HCT116 (cell line): ENCODE measurements at regions not wholly inside any gene's neighbourhood (a gene's known extent, or its start where the extent isn't known, plus 50 kb on each side); places are given as distances from the start of the nearest gene placed in this dataset.

Experiments
- ATAC-seq: fragments of 200-7000 bp; cut with Tn5 transposase; 2 replicates; pipeline ENCODE4 v1.9.1; 2020; ENCODE audit warnings: mild to moderate bottlenecking, moderate library complexity
- BruUV-seq: library from RNA; stranded (reverse); fragments of 400-500 nt; replicated peaks from 2 replicates; lab custom pipeline; 2021; lab: Mats Ljungman, UMichigan
- CTCF ChIA-PET: fragments of 300-600 bp; sonication (Branson Sonifier 250); formaldehyde crosslinking; loops from one replicate; lab custom pipeline; 2021; ENCODE audit warnings: antibody characterized with exemption; lab: Charles Lee
- POLR2A ChIA-PET: fragments of 300-600, 350-600 bp; sonication (Branson Sonifier 250); formaldehyde crosslinking; loops from one replicate; lab custom pipeline; 2021; ENCODE audit warnings: antibody characterized with exemption; lab: Charles Lee
- RAD21 ChIA-PET, 2 experiments: fragments of 300-600 bp; sonication (Branson Sonifier 250); formaldehyde crosslinking; loops; one replicate each; lab custom pipeline; 2023; ENCODE audit warnings: low total read pairs in 2 of 2; ENCODE audit not compliant: uncharacterized antibody in 2 of 2, unreplicated experiment in 2 of 2, low non-redundant PET in 1 of 2; lab: Charles Lee
- DNase-seq: peaks from one replicate; pipeline ENCODE4 v3.0.0-alpha.2; 2010; ENCODE audit warnings: low read depth, low spot score
- H2AFZ ChIP-seq: fragments of 200-600 bp; shearing (Covaris generic), sonication (generic); 2 replicates; pipeline ENCODE4 v1.6.1; 2017; ENCODE audit warnings: low read depth, mixed run types, mixed read lengths, antibody characterized with exemption, low read length; ENCODE audit not compliant: poor library complexity, severe bottlenecking
- H3K27ac ChIP-seq: 2 replicates; pipeline ENCODE4 v1.5.1; 2012; ENCODE audit warnings: low read depth, low read length
- H3K27me3 ChIP-seq: fragments of 200-600 bp; sonication (generic); 2 replicates; pipeline ENCODE4 v1.6.1; 2016; ENCODE audit warnings: mixed run types, low read length, mixed read lengths; ENCODE audit not compliant: insufficient read depth
- H3K36me3 ChIP-seq, 2 experiments: fragments of 200-500 bp in 1 of 2; fragments of 200-600 bp in 1 of 2; sonication (Bioruptor generic) in 1 of 2; sonication (generic) in 1 of 2; 2 replicates each; pipeline versions ENCODE4 v1.5.1 to v1.6.1; 2014 to 2016; ENCODE audit warnings: low read length in 2 of 2, inconsistent platforms in 1 of 2, mixed read lengths in 1 of 2, mixed run types in 1 of 2; ENCODE audit not compliant: insufficient read depth in 2 of 2, control insufficient read depth in 1 of 2
- H3K4me1 ChIP-seq, 2 experiments: fragments of 200-600 bp in 1 of 2; sonication (generic) in 1 of 2; 2 replicates each; pipeline versions ENCODE4 v1.5.1 to v1.6.1; 2012 to 2017; ENCODE audit warnings: low read length in 2 of 2, inconsistent platforms in 1 of 2, mild to moderate bottlenecking in 1 of 2, mixed read lengths in 1 of 2, mixed run types in 1 of 2, moderate library complexity in 1 of 2; ENCODE audit not compliant: insufficient read depth in 2 of 2, control insufficient read depth in 1 of 2
- H3K4me2 ChIP-seq: fragments of 200-600 bp; sonication (generic); 2 replicates; pipeline ENCODE4 v1.6.1; 2017; ENCODE audit warnings: mixed run types, low read length, mixed read lengths
- H3K4me3 ChIP-seq, 2 experiments: fragments of 200-600 bp in 1 of 2; sonication (generic) in 1 of 2; replicated peaks in 1 of 2; 2 replicates each; pipeline ENCODE4 v1.5.1; 2011 to 2016; ENCODE audit warnings: low read length in 2 of 2, control low read depth in 1 of 2, low read depth in 1 of 2, mild to moderate bottlenecking in 1 of 2, mixed read lengths in 1 of 2, mixed run types in 1 of 2
- H3K79me2 ChIP-seq: fragments of 200-600 bp; sonication (generic); 2 replicates; pipeline ENCODE4 v1.6.1; 2017; ENCODE audit warnings: mild to moderate bottlenecking, mixed run types, low read length, moderate library complexity, mixed read lengths; ENCODE audit not compliant: insufficient read depth
- H3K9ac ChIP-seq: fragments of 200-600 bp; sonication (generic); 2 replicates; pipeline ENCODE4 v1.6.1; 2016; ENCODE audit warnings: low read length, mixed read lengths
- H3K9me2 ChIP-seq: fragments of 200-600 bp; sonication (generic), shearing (Covaris generic); 2 replicates; pipeline ENCODE4 v1.6.1; 2017; ENCODE audit warnings: mixed run types, mild to moderate bottlenecking, moderate library complexity; ENCODE audit not compliant: insufficient read depth
- H3K9me3 ChIP-seq, 2 experiments: fragments of 200-500 bp in 1 of 2; fragments of 200-600 bp in 1 of 2; sonication (Bioruptor generic) in 1 of 2; sonication (generic) in 1 of 2; 2 replicates each; pipeline ENCODE4 v1.6.1; 2014 to 2017; ENCODE audit warnings: low read length in 2 of 2, mixed read lengths in 2 of 2, inconsistent platforms in 1 of 2, low read depth in 1 of 2, mild to moderate bottlenecking in 1 of 2, mixed run types in 1 of 2, moderate library complexity in 1 of 2; ENCODE audit not compliant: control insufficient read depth in 1 of 2, insufficient read depth in 1 of 2
- H4K20me1 ChIP-seq: fragments of 200-600 bp; sonication (generic), shearing (Covaris generic); 2 replicates; pipeline ENCODE4 v1.6.1; 2017; ENCODE audit warnings: mixed run types, mild to moderate bottlenecking, moderate library complexity; ENCODE audit not compliant: insufficient read depth
- CBX3 ChIP-seq: IDR thresholded peaks from 2 replicates; pipeline ENCODE4 v1.6.1; 2012; ENCODE audit warnings: low read depth
- CEBPB ChIP-seq: IDR thresholded peaks from 2 replicates; pipeline ENCODE4 v1.6.1; 2012; ENCODE audit warnings: low read depth
- EGR1 ChIP-seq: IDR thresholded peaks from 2 replicates; pipeline ENCODE4 v1.6.1; 2012; ENCODE audit warnings: low read depth
- ELF1 ChIP-seq: IDR thresholded peaks from 2 replicates; pipeline ENCODE4 v1.6.1; 2012; ENCODE audit warnings: low read depth, borderline replicate concordance
- FOSL1 ChIP-seq: IDR thresholded peaks from 2 replicates; pipeline ENCODE4 v1.6.1; 2012; ENCODE audit warnings: low read depth
- JUND ChIP-seq: IDR thresholded peaks from 2 replicates; pipeline ENCODE4 v1.6.1; 2012
- POLR2A ChIP-seq: IDR thresholded peaks from 2 replicates; pipeline ENCODE4 v1.7.0; 2011; ENCODE audit warnings: borderline replicate concordance; ENCODE audit not compliant: insufficient read depth, insufficient read length; ENCODE audit errors: extremely low read depth
- POLR2AphosphoS5 ChIP-seq: IDR thresholded peaks from 2 replicates; pipeline ENCODE4 v1.6.1; 2011; ENCODE audit warnings: mild to moderate bottlenecking, low read depth, low read length, moderate library complexity
- SIN3A ChIP-seq: IDR thresholded peaks from 2 replicates; pipeline ENCODE4 v1.6.1; 2012; ENCODE audit warnings: low read depth
- SP1 ChIP-seq: IDR thresholded peaks from 2 replicates; pipeline ENCODE4 v1.6.1; 2012; ENCODE audit warnings: low read depth
- SRF ChIP-seq: IDR thresholded peaks from 2 replicates; pipeline ENCODE4 v1.6.1; 2012; ENCODE audit warnings: low read depth
- TCF7L2 ChIP-seq: IDR thresholded peaks from 2 replicates; pipeline ENCODE4 v1.7.0; 2011; ENCODE audit warnings: borderline replicate concordance, inconsistent platforms; ENCODE audit not compliant: insufficient read depth, insufficient read length; ENCODE audit errors: extremely low read depth
- ZFX ChIP-seq: fragments of 450-650 bp; IDR thresholded peaks from 2 replicates; pipeline ENCODE4 v1.6.1; 2017
- intact Hi-C: fragments of 100-400 bp; cut with micrococcal nuclease; formaldehyde crosslinking; loops from 2 replicates; pipeline ENCODE4 v1.10.0; 2022
- TF ChIP-seq, protein P1 (sequence below): IDR thresholded peaks from 2 replicates; pipeline ENCODE4 v1.6.1; 2012; ENCODE audit warnings: low read depth
- TF ChIP-seq, protein P2 (sequence below): IDR thresholded peaks from 2 replicates; pipeline ENCODE4 v1.6.1; 2012
- TF ChIP-seq, protein P3 (sequence below): IDR thresholded peaks from 2 replicates; pipeline ENCODE4 v1.6.1; 2012

DNA sequence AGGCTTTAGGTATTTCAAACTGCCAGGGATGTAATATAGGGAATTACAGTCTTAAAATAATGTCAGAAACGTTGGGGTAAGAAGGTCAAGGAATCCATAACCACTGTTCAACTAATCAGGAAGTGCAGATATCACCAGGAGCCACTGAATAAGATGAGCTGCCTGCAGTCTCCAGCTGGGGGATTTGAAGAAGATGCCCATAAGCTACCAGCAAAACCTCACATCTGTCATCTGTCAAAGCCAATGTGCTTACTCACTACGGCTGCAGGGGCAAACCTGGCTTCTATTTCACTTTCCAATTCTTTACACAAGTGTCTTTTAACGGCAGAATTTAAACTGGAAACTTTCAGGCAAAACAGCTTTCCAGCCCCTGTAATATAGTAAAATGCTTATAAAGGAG is 1410.1 kb upstream of the ATXN8OS start:
- Histone ChIP-seq H3K9ac (no peak overlapping the region), H3K4me2 (no peak overlapping the region), H3K27me3 (no peaks in the 10 kb centered on the region), H3K36me3 (no peaks in the 10 kb centered on the region), H2AFZ (no peak overlapping the region), H3K4me1 (no peaks in the 10 kb centered on the region), H3K27ac (no peak overlapping the region), H3K4me3 (no peak overlapping the region), H3K9me3 (no peaks in the 10 kb centered on the region; a peak in 1 of 4 replicates), H3K79me2 (no peaks in the 10 kb centered on the region), H4K20me1 (no peaks in the 10 kb centered on the region), H3K9me2 (no peaks in the 10 kb centered on the region)
- ChIA-PET CTCF (no interaction called here), POLR2A (no interaction called here), RAD21 (no interaction called here)
- DNase-seq (no peak), ATAC-seq (no peak)
- intact Hi-C loops: no loop called here
- no TSS peak for BruUV-seq
- TF ChIP-seq JUND: no peak
- no peak for TF ChIP-seq EGR1
- no peak for TF ChIP-seq FOSL1
- TF ChIP-seq, protein P1, sequence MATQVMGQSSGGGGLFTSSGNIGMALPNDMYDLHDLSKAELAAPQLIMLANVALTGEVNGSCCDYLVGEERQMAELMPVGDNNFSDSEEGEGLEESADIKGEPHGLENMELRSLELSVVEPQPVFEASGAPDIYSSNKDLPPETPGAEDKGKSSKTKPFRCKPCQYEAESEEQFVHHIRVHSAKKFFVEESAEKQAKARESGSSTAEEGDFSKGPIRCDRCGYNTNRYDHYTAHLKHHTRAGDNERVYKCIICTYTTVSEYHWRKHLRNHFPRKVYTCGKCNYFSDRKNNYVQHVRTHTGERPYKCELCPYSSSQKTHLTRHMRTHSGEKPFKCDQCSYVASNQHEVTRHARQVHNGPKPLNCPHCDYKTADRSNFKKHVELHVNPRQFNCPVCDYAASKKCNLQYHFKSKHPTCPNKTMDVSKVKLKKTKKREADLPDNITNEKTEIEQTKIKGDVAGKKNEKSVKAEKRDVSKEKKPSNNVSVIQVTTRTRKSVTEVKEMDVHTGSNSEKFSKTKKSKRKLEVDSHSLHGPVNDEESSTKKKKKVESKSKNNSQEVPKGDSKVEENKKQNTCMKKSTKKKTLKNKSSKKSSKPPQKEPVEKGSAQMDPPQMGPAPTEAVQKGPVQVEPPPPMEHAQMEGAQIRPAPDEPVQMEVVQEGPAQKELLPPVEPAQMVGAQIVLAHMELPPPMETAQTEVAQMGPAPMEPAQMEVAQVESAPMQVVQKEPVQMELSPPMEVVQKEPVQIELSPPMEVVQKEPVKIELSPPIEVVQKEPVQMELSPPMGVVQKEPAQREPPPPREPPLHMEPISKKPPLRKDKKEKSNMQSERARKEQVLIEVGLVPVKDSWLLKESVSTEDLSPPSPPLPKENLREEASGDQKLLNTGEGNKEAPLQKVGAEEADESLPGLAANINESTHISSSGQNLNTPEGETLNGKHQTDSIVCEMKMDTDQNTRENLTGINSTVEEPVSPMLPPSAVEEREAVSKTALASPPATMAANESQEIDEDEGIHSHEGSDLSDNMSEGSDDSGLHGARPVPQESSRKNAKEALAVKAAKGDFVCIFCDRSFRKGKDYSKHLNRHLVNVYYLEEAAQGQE: no peak
- no peak for TF ChIP-seq CEBPB
- no peak for TF ChIP-seq POLR2A
- TF ChIP-seq SRF: no peak
- TF ChIP-seq CBX3: no peak
- no peak for TF ChIP-seq SIN3A
- no peak for TF ChIP-seq TCF7L2
- TF ChIP-seq, protein P2, sequence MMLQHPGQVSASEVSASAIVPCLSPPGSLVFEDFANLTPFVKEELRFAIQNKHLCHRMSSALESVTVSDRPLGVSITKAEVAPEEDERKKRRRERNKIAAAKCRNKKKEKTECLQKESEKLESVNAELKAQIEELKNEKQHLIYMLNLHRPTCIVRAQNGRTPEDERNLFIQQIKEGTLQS: no peak
- TF ChIP-seq SP1: no peak
- no peak for TF ChIP-seq POLR2AphosphoS5
- no peak for TF ChIP-seq ZFX
- TF ChIP-seq, protein P3, sequence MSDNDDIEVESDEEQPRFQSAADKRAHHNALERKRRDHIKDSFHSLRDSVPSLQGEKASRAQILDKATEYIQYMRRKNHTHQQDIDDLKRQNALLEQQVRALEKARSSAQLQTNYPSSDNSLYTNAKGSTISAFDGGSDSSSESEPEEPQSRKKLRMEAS: no peak
- no peak for TF ChIP-seq ELF1
